NCI-H345 treated with DMSO at 0.1 percent for 48 hours (cell line): ENCODE measurements at regions not wholly inside any gene's neighbourhood (a gene's known extent, or its start where the extent isn't known, plus 50 kb on each side); places are given as distances from the start of the nearest gene placed in this dataset.

Source experiments
- DNase-seq: peaks from one replicate; lab custom pipeline; 2025; ENCODE audit not compliant: unreplicated experiment; lab: John Stamatoyannopoulos, UW

DNA sequence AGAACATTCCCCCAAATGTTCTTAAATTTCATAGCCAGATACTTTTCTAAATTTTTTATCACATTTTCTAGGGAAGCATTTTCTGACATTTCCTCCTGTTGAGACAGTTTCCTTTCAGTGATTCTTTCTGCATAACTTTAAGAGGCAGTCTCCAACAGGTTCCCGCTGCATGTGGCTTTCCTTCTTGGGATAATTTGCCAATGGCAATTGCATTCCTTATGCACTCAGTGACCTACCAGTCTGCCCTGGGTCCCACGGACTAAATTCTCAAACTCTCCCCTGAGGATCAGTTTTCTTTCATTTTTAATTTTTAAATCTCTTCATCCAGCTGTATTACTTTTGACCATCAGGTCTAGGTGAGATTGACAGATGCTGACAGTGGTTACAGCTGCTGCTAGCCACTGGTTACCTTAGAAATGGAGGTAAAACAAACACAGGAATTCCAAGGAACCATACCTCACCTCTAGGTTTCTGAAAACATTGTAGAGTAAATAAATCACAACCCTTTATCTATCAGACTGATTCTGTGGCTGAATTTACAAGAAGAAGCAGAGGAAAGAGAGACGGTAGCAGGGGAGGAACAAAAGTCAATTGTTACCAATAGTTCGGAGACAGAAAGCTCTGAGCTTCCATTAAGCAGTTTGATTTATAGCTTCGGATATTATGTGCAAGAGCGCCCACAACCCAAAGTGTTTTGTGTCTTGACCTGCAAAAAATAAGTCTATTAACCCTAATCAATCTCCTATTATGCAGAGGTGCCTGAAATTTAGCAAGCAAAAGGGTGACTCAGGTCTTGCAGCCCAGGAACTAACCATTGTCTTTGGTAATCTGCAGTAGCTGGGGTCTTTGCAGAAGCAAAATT lies 216.0 kb downstream of the PMP22 start:
- DNase-seq, result no peak

DNA sequence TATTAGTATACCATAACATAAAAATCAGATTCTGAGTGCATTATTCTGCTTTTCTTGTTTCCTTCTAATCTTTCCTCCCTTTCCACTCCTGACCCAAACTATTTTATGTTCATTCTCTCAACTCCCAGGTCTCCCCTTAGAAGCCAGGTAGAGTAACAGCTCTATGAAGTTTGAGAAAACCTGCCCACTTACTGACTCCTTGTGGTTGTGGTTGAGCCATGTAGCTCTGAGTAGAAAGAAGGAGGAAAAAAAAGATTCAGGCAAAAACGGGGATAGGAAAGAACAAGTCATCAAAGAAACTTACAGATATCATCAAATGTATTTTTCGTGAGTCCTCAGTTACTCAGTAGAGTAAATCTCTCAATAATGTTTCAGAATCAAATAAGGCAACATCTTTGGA lies 216.7 kb downstream of the PMP22 start:
- DNase-seq, result no peak

DNA sequence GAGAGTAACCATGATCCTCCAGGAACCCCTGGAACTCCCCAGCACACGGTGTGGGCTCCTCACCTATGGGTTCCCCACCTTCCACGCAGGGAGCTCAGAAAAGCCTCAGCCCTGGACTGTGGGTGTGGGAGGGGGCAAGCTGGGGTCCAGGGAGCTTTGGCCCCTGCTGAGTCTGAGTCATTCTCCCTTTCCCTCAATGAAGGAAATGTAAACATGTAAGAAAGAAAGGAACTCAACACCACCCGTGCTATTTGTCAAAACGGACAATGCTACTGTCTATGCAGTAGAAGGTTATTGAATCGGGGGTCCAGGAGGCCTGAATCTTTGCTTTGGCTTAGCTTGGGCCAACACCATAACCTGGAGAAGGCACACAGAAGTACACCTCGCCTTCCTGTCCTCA lies 222.8 kb downstream of the PMP22 start:
- DNase-seq, result no peak

DNA sequence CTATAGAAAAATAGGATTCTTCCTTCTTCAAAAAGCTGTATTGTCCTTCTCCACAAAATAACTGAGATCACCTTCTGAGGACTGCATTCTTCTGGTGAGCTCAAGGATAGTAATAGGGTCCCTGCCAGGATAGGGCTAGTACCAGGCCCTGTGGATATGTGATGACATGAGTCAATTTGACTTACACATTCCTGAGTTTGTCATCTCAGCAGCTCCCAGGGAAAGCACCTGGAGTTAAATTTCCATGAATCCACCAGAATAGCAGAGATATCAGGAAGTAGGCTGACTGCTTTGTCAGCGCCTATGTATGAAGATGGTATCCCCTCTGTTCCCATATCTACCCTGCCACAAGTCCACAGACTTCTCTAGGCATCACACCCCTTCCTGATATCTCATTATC lies 225.8 kb downstream of the PMP22 start:
- DNase-seq, result no peak

DNA sequence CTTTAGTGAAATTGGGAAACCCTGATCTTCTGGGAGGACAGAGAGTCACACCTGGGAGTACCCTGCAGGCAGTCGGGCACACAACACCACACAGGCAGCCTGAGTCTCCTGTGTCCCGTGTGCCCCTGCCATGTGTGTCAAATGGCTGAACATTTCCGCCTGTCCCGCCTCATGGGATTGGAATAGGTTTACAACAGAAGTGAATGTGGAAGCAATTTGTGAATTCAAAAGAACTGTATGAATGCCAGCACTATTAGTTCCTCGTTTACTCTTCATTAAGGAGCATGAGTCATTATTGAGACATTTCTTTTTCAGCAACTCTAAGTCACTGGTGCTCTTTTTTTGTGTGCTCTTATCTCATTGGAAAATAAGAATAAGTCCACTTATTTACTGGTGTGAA lies 226.5 kb downstream of the PMP22 start:
- DNase-seq, result no peak

DNA sequence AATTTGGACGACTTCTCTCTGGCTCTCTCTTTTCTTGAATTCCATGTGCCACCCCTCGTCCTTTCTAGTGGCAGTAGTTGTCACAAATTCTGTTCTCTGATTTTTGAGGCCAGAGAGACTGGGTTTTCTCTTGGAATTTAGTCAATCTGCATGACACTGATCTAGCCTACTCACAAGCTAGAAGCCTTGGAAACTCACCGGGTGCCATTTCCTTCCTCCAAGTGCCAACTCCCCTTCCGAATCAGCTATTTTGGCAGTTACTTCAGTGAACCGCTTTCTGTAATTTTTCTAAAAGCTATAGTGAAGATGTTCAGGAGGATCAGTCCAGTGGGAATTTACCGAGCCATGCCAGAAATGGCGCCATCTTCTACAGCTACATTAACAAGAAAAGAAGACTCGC lies 228.9 kb downstream of the PMP22 start:
- DNase-seq, result no peak

DNA sequence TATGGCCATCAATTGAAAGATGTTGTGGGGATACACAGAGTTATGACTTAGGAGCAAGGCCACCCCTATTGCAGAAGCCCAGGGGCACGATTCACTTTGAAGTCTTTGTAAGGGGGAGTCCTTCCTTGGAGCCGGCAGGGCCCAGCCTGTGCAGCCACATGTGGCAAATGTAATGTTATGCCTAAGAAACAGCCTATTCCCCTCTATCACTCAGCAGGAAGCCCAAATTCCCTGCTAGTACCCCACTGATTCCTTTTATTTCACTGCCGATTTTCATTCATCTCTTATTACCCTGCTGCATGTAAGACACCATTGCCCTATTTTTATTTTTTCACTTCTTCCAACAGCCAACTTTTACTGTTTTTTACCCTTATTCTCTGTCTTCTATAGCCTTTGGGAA lies 233.2 kb downstream of the PMP22 start:
- DNase-seq, result no peak

DNA sequence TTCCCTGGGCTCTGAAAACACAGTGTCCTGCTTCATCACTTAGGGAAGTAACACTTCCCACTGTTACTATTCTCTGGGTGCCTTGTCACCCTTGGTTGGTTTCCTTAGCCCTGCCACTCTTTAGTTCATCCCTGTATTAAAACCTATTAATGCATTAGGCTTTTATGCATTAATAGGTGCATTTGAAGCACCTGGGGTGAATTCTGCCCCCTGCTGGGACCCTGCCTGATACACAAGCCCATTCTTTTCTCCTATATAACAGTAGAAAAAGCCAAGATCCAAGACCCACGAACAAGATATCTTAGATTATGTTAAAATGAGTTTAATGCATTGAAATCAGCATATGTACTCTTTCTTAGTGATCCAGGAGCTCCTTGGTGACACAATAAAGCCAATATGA lies 235.7 kb downstream of the PMP22 start:
- DNase-seq, result no peak

DNA sequence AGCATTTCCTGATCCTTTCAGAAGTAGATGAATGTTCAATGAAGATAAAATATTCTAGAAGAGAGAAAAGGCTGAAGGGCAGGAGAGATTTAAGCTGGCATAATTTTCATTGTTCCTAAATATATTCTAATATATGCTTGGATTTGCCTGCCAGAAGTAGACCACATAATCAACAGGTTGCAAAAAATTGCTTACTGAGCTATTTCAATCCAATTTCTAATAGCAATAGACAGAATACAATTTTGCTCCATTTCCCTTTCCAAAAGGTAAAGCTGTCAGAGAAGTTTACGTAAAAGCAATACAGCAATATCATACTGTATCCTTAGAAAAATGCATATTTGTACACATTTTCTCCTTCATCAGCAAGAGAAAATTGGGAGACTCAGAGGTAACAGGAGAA lies 237.3 kb downstream of the PMP22 start:
- no peak for DNase-seq

DNA sequence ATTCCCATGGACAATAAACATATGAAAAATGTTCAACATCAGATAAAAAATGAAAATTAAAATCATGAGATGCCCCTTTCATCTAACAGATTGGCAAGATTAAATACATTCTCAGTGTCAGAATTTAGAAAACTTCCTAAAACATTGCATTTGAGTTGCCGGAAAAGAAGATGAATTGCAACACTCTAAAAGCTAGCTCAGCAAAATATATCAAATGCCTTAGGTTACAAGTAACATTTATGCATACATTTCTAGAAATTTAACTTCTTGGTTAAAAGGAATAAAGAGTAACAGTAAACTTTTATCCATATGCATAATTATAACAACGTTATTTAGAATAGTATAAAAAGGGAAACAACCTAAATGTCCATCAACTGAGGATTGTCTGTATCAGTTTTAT lies 239.0 kb downstream of the PMP22 start:
- DNase-seq, result no peak

DNA sequence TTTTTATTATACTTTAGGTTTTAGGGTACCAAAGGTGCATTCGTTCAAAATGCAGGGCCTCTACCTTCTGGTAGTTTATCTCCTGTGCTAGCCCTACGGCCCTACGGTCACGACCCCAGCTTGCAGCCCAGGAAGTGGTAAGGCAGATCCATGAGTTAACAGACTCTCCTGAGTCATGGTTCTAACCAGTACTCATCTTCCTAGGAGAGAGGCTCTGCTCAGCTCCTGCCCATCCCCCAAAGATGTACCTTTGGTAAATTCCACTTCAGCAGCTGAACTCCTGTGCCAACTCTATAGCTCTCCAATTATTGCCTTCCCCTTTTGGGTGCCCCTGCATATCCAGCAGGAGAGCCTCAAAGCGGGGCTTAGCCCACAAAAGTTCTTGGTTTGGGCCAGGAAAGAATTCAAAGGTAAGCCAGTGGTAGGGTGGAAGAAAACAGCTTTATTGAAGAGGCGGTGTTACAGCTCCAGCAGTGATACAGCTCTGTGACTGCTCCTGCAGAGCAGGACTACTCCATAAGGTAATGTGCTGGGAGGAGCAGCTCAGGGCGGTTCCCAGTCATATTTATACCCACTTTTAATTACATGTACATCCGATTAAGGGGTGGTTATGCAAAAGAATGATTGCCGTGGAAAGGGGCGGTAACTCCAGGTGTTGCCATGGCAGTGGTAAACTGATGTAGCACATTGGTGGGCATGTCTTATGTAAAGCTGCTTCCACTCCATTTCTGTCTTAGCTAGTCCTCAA lies 241.4 kb downstream of the PMP22 start:
- no peak for DNase-seq

DNA sequence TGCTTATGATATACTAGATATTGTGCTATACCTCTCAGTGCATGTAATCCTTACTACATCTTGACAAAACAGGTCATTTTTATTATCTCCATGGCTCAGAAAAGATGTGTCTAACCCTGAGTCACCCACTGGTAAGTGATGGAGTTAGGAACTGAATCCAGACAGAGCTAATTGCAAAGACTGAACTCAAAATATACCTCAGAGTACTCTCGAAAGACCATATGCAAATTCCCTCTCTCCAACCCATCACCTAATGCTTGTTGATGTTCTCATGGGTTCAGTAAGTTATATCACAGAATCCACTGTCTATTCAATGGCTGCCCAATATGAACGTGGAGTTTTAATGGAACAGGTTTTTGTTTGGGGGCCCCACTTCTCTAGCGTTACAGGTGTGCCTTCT lies 246.0 kb downstream of the PMP22 start:
- no peak for DNase-seq

DNA sequence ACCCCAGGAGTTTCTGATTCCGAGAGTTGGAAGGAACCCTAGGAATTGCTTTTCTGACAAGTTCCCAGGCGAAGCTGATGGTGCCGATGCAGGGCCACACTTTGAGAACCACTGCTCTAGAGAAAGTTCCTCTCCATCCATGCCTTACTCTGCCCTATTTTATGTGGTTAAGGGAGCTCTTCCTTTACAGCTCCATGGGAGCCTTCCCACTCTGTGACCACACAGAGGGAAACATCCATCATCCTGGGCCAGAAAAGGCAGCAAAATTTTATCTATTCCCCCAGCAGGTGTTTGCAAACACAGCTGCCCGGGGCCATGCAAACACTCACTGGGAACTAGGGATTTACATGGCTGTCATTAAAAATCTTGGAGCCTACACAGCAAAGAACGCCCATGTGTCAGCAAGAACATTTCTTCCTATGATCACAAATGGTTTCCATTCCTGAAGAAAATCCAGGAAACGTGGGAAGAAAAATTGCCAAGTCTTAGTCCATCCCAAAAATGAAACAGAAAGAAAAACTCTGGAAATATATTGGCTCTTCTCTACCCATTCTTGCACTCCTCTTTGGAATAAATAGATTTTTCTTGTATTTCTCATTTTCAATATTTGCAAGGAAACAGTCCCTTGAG lies 252.7 kb downstream of the PMP22 start:
- no peak for DNase-seq

DNA sequence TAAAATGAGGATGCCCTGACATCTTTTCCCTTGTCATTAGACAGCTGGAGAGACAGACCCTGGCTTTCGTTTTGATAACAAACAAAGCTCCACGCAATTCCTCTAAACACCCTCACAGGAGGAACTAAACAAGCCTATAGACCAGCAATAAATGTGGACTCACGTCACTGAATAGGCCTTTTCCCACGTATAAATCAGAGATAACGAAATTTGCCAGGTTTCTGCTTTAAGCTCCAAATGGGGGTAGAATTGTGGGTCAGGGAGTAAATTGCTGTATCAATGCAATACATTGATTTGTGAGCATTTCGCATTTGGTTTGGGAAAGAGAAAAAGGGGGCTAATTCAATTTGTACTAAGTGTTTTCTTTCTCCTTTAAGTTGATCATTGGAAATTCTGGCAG lies 256.0 kb downstream of the PMP22 start:
- DNase-seq, result no peak

DNA sequence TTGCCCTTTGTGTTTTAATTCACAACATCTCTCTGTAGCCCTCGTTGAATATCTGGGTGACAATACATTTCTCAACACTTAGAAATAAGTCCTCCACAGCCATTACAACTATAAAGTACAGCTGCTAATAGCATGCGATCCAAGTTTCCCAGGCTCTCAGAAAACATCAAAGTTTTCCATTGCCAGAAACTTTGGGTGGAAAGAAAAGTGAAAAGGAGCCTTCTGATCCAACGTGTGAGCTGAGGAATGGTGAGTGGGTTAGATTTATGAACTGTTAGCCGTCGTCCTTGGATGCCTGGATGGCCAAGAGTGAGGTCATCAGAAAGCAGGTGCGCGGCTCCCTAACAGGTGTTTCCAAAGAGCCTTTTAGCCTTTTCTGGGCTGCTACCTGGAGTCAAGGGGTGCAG lies 258.0 kb downstream of the PMP22 start:
- DNase-seq, result no peak

DNA sequence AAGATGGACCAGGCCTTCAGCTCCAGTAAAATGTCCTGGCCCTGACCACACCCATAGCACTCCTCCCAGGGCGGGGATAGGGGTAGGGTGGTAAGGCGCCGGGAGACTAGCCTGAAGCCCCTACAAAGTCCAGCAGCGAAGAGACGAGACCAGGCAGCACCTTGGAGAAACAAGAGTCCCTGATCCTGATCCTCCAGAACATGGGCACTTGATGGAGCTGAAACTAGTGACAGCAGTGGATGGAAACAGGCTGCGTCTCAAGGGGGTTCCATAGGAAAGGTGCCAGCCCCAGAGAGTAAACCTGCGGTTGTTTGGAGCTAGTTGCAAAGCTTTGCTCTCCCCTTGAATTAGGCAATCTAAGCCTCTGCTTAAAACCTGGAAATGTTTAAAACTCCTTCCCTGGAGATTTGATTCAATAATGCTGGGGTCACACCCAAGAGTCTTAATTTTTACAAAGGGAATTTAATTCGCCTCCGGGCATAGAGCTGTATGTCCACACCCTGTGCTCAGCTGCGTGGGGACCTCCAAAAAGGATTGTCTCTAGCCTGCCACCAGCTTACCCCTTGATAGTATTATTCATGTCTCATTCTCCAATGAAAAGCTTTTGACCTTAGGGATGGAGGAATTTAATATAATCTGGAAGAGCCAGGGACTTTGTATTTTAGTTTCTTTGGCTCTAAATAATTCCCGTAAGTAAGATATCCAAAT lies 258.6 kb downstream of the PMP22 start:
- no peak for DNase-seq

DNA sequence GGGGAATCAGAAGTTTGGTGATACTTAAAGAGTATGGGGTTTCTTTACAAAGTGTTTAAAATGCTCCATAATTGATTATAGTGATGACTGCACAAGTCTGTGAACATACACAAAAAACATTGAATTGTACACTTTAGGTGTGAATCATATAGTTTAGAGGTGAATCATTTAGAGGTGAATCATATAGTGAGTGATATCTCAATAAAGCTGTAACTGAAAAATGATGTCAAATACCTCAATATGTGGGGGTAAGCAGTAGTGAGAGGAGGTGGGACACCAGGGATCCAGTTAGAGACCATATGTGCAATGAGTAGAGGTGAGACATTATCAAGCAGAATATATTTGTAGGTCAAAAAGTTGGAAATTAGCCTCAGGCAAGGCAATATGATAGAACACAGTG lies 264.5 kb downstream of the PMP22 start:
- no peak for DNase-seq

DNA sequence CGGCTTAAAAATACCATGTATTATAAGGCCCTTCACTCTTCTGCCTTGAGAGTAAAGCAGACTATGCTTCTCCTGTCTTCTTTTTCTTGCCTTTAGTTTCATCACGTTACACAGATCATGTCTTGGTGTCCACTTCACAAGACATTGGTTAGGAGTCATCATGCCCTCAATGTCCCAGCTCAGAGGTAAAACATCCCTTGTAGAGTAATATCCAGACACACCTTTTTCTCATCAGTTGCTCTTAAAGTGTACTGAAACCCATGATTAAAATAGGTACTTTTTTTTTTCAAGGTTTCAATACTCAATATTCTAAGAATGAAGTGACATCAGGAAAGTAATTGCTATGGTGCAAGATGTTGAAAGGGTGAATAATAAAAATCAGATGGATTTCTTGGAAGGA lies 267.8 kb downstream of the PMP22 start:
- DNase-seq, result no peak

DNA sequence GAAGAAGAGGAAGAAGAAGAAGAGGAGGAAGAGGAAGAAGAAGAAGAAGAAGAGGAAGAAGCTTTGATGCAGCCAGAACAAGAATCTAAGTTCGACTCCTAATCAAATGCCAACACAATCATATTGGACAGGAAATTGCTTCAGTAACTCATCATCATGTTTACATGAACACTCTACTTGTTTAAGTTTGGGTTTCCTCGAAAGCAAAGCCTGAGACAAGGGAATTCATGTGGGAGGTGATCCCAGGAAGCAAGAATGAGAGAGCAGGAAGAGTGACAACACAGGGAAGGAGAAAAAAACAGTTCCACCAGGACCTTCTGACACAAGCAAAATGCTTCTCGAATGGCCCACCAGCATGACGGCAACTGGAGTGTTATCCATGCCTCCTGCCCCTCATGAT lies 279.0 kb downstream of the PMP22 start:
- no peak for DNase-seq

DNA sequence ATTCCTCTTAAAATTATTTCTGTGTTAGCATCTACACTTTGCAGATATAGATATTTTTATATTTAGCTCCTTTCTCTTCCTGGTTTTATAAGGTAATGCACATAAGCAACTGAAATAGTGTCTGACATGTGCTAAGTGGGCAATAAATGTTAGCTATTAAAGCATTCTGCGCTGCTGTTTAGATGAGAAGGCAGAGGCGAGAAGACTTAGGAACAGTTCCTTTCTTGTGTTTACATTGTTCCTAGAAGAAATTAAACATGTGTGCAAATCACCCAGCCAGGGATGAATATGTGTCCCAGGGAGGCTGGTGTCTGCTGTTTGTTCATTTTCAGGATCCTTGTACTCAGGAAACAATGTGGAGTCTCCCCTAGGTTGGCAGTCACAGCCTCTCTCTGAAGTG lies 292.3 kb downstream of the PMP22 start:
- no peak for DNase-seq

DNA sequence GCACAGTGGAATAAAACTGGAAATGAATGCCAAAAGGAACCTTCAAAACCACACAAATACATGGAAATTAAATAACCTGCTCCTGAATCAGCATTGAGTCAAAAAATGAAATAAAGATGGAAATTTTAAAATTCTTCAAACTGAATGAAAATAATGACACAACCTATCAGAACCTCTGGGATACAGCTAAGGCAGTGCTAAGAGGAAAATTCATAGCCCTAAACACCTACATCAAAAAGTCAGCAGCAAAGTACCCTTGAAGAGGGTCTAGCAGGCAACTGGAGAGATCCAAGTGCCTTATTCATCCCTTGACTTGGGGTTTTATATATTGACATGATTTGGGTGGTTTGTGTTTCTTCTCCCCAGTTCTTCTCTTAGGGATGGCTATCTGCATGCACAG lies 294.1 kb downstream of the PMP22 start:
- DNase-seq, result no peak
